Endometrium (tissue), 2 donors: ENCODE measurements at regions not wholly inside any gene's neighbourhood (a gene's known extent, or its start where the extent isn't known, plus 50 kb on each side); places are given as distances from the start of the nearest gene placed in this dataset.
A peak's percentile ranks its signal among the peaks of the same experiment; 100 is the strongest.

ENCODE experiments used
- FAIRE-seq: peaks from 2 replicates; lab custom pipeline; 2012; peaks lifted over from hg19 to GRCh38; lab: Jason Lieb, UNC
- donor health status: control.
- donor health status: control.

DNA sequence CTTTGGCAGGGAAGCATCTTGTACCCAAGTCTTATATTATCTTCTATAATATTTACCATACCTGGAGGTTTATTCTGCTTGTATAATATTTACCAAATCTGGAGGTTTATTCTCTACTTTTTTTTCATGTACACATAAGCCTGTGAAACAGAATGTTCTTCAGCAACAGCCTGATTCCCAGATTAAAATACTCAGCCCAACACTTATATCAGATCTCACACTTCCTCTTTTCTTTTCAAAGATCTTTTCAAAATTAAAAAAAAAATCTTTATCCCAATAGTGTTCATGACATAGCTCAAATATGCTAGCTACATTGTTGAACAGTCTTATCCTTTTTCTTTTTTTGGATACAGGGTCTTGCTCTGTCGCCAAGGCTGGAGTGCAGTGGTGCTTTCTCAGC lies 300.7 kb downstream of the LMO7 start:
- FAIRE-seq: no peak

DNA sequence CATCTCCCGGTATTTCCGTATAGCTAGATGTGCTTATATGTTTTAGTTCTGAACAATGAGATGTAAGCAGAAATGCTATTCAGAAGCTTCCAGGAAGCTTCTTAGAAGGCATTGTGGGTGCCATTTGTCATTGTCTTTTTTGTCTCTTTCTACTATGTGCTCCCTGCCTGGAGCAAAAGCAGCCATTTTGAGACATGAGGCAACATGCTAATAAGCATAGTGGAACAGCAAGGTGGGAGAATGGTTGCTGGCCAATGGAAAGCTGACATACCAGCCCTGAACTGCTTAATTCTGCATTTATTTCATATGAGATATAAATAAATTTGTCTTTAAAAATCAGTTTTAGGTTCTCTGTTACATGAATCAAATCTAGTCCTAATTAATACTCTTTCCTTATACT lies 299.7 kb downstream of the LMO7 start:
- no peak for FAIRE-seq

DNA sequence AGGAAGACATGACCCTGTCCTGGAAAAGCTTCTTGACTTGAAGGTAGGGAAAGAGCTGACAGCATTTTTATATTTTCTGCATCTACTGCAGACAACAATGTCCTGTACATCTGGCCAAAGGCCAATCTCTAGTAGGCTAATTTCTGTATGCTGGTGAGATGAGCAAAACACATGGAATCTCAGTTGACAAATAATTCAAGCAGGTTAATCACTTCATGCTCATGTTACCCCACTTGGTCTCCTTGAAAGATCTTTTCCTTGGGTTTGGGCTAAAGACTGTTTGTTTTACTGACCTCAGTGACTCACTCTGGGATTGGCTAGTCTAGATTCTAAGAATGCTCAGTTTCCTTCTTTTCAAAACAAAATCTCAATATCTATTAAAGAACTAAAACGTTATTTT lies 298.8 kb downstream of the LMO7 start:
- no peak for FAIRE-seq

DNA sequence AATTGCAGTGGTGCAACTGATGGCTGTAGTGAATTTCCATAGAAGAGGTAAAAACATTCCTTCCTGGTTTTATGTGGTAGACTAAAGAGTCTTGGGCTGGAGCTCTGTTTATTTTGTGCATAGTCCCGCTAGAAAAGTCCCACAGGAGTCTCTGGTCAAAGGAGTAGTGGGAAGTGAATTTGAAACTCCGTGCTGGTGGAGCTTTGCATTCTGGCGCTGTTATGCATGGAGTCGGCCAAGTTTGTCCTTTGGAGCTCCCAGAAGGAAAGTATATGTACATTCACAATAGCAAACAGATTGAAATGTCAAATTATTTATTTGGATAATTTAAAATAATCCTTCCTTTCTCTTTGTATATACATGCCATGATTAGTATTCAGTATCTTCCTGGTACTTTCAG lies 296.5 kb downstream of the LMO7 start:
- no peak for FAIRE-seq

DNA sequence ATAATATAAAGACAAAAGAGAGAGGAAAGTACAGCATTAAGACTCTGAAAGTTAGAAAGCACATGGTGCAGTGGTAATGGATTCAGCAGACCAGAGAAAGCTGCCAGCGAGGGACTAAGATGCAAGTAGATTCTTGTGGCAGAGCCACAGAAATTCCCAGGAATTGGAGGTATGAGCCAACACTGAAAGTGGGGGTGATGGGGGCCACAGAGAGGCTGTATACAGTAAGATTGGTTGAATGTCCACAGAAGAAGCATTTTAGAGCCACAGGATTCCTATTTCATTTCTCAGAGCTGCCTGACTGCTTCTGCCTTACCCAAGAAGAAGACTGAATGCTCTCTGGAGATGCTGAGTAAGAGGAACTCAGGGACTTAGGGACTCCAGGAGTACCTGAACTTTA lies 295.0 kb downstream of the LMO7 start:
- FAIRE-seq: no peak

DNA sequence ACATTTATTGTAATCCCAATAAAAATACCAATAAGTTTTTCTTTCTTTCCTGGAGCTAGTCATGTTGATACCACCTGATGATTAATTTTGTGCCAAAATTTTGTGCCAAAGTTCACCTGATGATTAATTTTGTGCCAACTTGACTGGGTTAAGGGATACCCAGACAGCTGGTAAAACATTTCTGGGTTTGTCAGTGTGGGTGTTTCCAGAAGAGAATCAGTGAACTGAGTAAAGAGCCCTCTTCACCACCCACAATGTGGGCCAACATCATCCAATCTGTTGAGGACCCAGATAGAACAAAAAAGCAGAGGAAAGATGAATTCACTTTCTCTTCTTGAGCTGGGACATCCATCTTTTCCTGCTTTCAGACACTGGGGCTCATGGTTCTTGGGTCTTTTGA lies 292.9 kb downstream of the LMO7 start:
- no peak for FAIRE-seq

DNA sequence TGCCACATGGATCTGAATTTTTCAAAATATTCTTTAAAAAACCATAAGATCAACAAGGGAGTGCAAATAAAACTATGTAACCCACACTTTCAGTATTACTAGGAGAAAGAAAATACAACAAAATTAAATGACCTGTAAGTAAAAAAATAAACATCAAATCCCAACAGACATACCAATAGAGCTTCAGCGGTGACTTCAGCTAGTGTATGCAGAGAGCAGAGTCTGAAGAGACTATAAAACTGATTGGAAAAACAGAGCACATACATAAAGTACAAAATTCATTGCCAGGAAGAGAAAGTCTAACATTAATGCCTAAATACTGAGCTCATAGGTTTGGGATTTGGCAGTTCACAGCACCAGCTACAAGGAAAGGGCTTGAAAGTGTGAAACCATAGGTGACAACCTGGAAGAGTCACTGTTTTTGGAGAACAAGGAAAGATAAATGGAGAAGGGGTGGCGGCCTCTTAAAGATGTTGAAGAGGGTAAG lies 291.1 kb downstream of the LMO7 start:
- FAIRE-seq: peak; percentile 83

DNA sequence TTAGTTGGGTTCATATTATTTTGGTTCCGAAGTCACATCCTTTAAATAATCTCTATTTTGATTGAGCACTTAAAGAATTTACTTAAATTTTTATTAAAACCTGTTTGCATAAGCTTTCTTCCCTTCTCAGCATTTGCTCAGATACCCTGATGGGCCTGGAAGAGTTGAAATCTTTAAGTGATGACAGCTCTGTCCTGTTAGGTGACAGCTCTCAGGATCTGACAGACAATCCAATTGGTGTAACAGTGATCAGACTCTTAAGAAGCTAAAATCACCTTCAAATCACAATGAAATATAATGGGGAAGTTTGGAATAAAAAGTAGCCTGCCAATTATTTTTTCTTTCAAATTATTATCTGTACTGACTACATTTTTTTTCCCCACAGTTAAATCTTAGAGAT lies 284.4 kb downstream of the LMO7 start:
- no peak for FAIRE-seq

DNA sequence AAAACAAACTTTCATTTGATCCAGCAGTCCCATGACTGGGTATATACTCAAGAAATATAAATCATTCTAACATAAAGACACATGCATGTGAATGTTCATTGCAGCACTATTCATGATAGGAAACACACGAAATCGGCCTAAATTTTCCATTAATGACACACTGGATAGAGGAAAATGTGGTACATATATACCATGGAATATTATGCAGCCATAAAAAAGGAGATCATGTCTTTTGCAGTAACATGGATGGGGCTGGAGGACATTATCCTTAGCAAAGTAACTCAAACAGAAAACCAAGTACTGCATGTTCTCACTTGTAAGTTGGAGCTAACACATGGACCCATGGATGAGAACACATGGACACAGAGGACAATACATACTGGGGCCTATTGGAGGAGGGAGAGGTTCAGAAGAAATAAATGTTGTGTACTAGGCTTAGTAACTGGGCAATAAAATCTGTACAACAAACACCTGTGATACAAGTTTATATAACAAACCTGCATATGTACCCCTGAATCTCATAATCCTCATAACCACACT lies 283.6 kb downstream of the LMO7 start:
- no peak for FAIRE-seq

DNA sequence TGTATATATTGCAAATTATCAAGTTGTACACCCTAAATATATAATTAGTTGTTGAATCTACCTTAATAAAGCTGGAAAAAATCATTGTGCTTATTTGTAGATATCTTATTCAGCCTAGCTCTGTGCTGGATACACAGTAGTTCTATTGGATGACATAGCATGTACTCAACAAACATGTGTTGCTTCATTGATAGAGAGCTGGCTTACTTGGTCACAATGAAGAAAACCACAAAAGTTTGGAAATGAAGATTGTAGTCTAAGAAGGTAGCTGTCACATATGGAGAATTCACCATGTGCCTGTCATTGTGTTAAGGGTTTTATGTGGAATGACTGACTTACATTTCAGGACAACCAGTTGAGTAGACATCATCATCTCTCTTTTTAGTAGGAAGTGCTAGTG lies 278.9 kb downstream of the LMO7 start:
- FAIRE-seq: no peak

DNA sequence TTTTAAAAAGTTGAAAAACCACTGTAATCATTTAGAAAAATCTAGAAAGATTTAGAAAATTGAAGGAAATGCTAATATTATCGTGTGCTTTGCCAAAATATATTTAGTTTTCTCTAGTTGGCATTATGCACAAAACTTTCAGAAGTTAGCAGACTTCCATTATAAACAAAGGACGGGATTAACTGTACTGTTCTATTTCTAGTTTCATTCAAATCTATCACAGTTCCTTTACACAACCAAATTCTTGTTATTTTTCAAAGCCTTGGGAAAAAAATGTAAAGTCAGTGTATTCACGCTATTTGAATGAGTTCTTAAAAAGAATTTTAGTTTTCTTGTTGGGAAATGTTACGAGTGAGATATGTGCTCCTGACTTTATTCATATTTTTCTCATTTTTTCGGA lies 277.8 kb downstream of the LMO7 start:
- FAIRE-seq: no peak

DNA sequence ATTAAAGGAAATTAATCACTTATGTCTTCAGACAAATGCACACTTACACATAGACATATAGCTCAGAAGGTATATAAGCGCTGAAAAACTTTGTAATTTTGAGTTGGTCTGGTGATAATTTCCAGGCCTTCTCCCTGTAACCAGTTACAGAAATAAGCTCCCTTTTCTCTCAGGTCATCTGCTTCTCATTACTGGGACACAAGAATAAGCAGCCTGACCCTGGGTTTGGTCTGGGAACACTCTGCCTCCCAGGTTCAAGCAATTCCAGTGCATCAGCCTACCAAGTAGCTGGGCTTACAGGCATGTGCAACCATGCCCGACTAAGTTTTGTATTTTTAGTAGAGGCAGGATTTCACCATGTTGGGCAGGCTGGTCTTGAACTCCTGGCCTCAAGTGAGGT lies 274.5 kb downstream of the LMO7 start:
- no peak for FAIRE-seq
